ENCODE measurements at regions not wholly inside any gene's neighbourhood (a gene's known extent, or its start where the extent isn't known, plus 50 kb on each side); places are given as distances from the start of the nearest gene placed in this dataset.

GRCh38 chr2:185242462-185242861, 496.1 kb upstream of the FSIP2 start:
- no peak for TF ChIP-seq CTCF (conservative IDR thresholded peaks at IDR 0.05; ENCODE audit: low read length)
- no peak for TF ChIP-seq EZH2phosphoT487 (IDR thresholded peaks at IDR 0.05; ENCODE audit: borderline replicate concordance, low read depth, low read length)
